T47D (cell line): ENCODE measurements at regions not wholly inside any gene's neighbourhood (a gene's known extent, or its start where the extent isn't known, plus 50 kb on each side); places are given as distances from the start of the nearest gene placed in this dataset.

Experiments
- DNase-seq, 2 experiments: peaks; one replicate each; pipeline versions ENCODE4 v3.0.0 to v3.0.0-alpha.2; 2011 to 2012; ENCODE audit warnings: low read depth in 1 of 2, low spot score in 1 of 2
- JUND ChIP-seq: IDR thresholded peaks from 2 replicates; pipeline ENCODE4 v1.6.1; 2012; ENCODE audit warnings: low read depth
- in situ Hi-C: cut with HindIII; loops from 2 replicates; pipeline ENCODE4 v1.10.0; 2016; ENCODE audit warnings: low sequenced_read_pairs, low pct_unique_long_range_greater_than_20kb

- DNase-seq: no peak
- in situ Hi-C loops: no loop called here
- TF ChIP-seq JUND: no peak
These were observed 658.9 kb downstream of the NPHP4 start for GRCh38 chr1:5333291-5333690.

GRCh38 chr1:5331101-5331500 lies 661.1 kb downstream of the NPHP4 start:
- no peak for TF ChIP-seq JUND
- no peak for DNase-seq
- in situ Hi-C loops: no loop called here

GRCh38 chr1:5329068-5329739 lies 663.0 kb downstream of the NPHP4 start:
- no peak for DNase-seq
- in situ Hi-C loops: no loop called here
- TF ChIP-seq JUND: no peak

GRCh38 chr1:5324883-5325282 lies 667.3 kb downstream of the NPHP4 start:
- in situ Hi-C loops: no loop called here
- DNase-seq: no peak
- no peak for TF ChIP-seq JUND

GRCh38 chr1:5318143-5318816 lies 663.9 kb downstream of the AJAP1 start:
- no peak for TF ChIP-seq JUND
- in situ Hi-C loops: no loop called here
- no peak for DNase-seq

GRCh38 chr1:5317391-5317790 lies 663.0 kb downstream of the AJAP1 start:
- no peak for DNase-seq
- no peak for TF ChIP-seq JUND
- in situ Hi-C loops: no loop called here

GRCh38 chr1:5312862-5313261 lies 658.5 kb downstream of the AJAP1 start:
- DNase-seq: no peak
- no peak for TF ChIP-seq JUND
- in situ Hi-C loops: no loop called here

- in situ Hi-C loops: no loop called here
- no peak for DNase-seq
- TF ChIP-seq JUND: no peak
These were observed 657.9 kb downstream of the AJAP1 start for GRCh38 chr1:5312293-5312674.

- no peak for TF ChIP-seq JUND
- in situ Hi-C loops: no loop called here
- no peak for DNase-seq
These were observed 657.4 kb downstream of the AJAP1 start for GRCh38 chr1:5311634-5312292.

GRCh38 chr1:5311147-5311546 lies 656.7 kb downstream of the AJAP1 start:
- in situ Hi-C loops: no loop called here
- DNase-seq: no peak
- no peak for TF ChIP-seq JUND

- in situ Hi-C loops: no loop called here
- DNase-seq: no peak
- TF ChIP-seq JUND: no peak
These were observed 653.8 kb downstream of the AJAP1 start for GRCh38 chr1:5308249-5308648.

- no peak for DNase-seq
- no peak for TF ChIP-seq JUND
- in situ Hi-C loops: no loop called here
These were observed 650.3 kb downstream of the AJAP1 start for GRCh38 chr1:5304702-5305101.

GRCh38 chr1:5298376-5298775 lies 644.0 kb downstream of the AJAP1 start:
- TF ChIP-seq JUND: no peak
- in situ Hi-C loops: no loop called here
- no peak for DNase-seq

GRCh38 chr1:5297886-5298239 lies 643.5 kb downstream of the AJAP1 start:
- no peak for TF ChIP-seq JUND
- DNase-seq: no peak
- in situ Hi-C loops: no loop called here
